ENCODE measurements at regions not wholly inside any gene's neighbourhood (a gene's known extent, or its start where the extent isn't known, plus 50 kb on each side); places are given as distances from the start of the nearest gene placed in this dataset.

DNA sequence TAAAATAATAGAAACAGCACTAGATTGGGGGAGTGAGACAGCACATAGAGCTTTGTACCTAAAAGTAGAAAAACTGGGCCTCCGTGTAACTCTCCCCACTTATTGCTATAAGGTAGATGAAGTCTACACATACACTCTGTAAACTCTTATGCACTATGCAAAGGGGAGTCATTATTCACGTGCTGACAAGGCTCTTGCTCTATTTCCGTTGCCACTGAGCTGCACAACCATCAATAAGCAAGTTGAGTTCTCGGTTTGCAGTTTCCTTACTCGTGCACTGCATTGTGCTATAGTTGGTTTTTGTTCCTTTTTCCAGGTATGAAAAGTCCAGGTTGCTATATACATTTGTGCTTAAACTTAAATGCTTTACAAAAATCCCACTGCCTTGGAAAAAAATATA, 294.0 kb upstream of the DACH1 start:
- TF ChIP-seq POLR2A (IDR thresholded peaks at IDR 0.05; ENCODE audit: low read depth, low read length) (no peak), TAF1 (IDR thresholded peaks at IDR 0.05; ENCODE audit: borderline replicate concordance, low read depth, low read length) (no peak), POLR2AphosphoS5 (IDR thresholded peaks at IDR 0.05; ENCODE audit: low read depth, low read length) (no peak)
